ENCODE measurements at regions not wholly inside any gene's neighbourhood (a gene's known extent, or its start where the extent isn't known, plus 50 kb on each side); places are given as distances from the start of the nearest gene placed in this dataset.

DNA sequence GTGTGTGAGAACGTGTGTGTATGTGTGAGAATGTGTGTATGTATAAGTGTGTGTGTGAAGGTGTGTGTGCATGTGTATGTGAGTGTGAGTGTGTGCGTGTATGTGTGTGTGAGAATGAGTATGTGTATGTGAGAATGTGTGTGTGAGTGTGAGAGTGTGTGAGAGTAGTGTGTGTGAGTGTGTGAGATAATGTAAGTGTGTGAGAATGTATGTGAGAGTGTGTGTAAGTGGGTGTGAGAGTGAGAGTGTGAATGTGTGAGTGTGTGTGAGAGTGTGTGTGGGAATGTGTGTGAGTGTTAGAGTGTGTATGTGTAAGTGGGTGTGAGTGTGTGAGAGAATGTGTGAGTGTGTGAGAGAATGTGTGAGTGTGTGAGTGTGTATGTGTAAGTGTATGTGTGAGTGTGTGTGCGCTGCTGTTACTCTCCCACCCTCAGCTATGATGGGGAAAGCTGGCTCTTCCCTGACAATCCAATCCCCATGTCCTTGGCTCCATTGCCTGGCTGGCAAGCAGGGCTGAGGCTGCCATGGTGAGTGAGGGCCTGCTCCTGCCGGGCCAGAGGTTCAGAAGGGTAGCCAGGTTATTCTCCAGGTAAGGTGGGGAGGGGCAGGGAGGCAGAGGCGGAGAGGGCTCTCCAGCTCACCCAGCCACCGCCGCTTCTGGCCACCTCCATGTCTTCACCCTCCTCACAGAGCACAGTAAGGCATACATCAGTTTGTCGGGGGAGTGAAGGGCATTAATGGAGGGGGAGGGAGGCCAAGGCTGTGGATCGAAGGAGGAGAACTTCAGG lies 72.6 kb upstream of the PCBD1 start:
- Mint-ChIP-seq H3K36me3 (no peaks in the 10 kb centered on the region), H3K4me1 (peaks cover 0 to 2% (median 0%) of the 10 kb centered on the region in 3 donors), H3K27ac (no peak overlapping the region), H3K4me3 (no peak overlapping the region), H3K27me3 (peaks cover 9% of the 10 kb centered on the region), H3K9me3 (no peaks in the 10 kb centered on the region)

GRCh38 chr10:70962686-70963085 lies 74.3 kb upstream of the PCBD1 start:
- peaks cover 9% of the 10 kb centered on the region for H3K27me3 Mint-ChIP-seq

GRCh38 chr10:70963271-70963670 lies 74.9 kb upstream of the PCBD1 start:
- H3K27ac Mint-ChIP-seq, result no peak overlapping the region
- no peak overlapping the region for H3K4me3 Mint-ChIP-seq
- no peaks in the 10 kb centered on the region for H3K9me3 Mint-ChIP-seq
- H3K27me3 Mint-ChIP-seq, result peaks cover 9% of the 10 kb centered on the region
- H3K4me1 Mint-ChIP-seq, result peaks cover 0 to 2% (median 0%) of the 10 kb centered on the region in 3 donors
- no peaks in the 10 kb centered on the region for H3K36me3 Mint-ChIP-seq

More at GRCh38 chr10:70962686-70963085, 74.3 kb upstream of the PCBD1 start:
- Mint-ChIP-seq H3K36me3 (no peaks in the 10 kb centered on the region), H3K27ac (no peak overlapping the region), H3K9me3 (no peaks in the 10 kb centered on the region), H3K4me1 (peaks cover 0 to 2% (median 0%) of the 10 kb centered on the region in 3 donors), H3K4me3 (no peak overlapping the region)

GRCh38 chr10:70964245-70964644 lies 75.9 kb upstream of the PCBD1 start:
- no peaks in the 10 kb centered on the region for H3K9me3 Mint-ChIP-seq
- no peak overlapping the region for H3K4me3 Mint-ChIP-seq
- no peak overlapping the region for H3K27ac Mint-ChIP-seq
- H3K27me3 Mint-ChIP-seq, result peaks cover 9% of the 10 kb centered on the region
- H3K36me3 Mint-ChIP-seq, result no peaks in the 10 kb centered on the region
- peaks cover 0 to 2% (median 0%) of the 10 kb centered on the region in 3 donors for H3K4me1 Mint-ChIP-seq

GRCh38 chr10:70964881-70965280 lies 76.5 kb upstream of the PCBD1 start:
- Mint-ChIP-seq H3K4me1 (peaks cover 0 to 2% (median 0%) of the 10 kb centered on the region in 3 donors), H3K27ac (no peak overlapping the region), H3K4me3 (no peak overlapping the region), H3K27me3 (peaks cover 11% of the 10 kb centered on the region), H3K36me3 (no peaks in the 10 kb centered on the region), H3K9me3 (no peaks in the 10 kb centered on the region)

- Mint-ChIP-seq H3K4me1 (peaks cover 0 to 2% (median 0%) of the 10 kb centered on the region in 3 donors), H3K36me3 (no peaks in the 10 kb centered on the region), H3K9me3 (peaks cover under 1 to 2% (median 1%) of the 10 kb centered on the region in 3 donors), H3K4me3 (no peak overlapping the region), H3K27ac (no peak overlapping the region), H3K27me3 (peaks cover 11% of the 10 kb centered on the region)
Observed at GRCh38 chr10:70965566-70965965, 77.2 kb upstream of the PCBD1 start.

GRCh38 chr10:70966646-70967553 lies 78.5 kb upstream of the PCBD1 start:
- Mint-ChIP-seq H3K9me3 (peaks cover 4 to 10% (median 7%) of the 10 kb centered on the region in 3 donors), H3K27me3 (peaks cover 11% of the 10 kb centered on the region), H3K36me3 (no peaks in the 10 kb centered on the region), H3K27ac (peak overlapping the region in 1 of 3 donors; percentile 10), H3K4me1 (peaks cover 0 to 2% (median 0%) of the 10 kb centered on the region in 3 donors), H3K4me3 (no peak overlapping the region)

DNA sequence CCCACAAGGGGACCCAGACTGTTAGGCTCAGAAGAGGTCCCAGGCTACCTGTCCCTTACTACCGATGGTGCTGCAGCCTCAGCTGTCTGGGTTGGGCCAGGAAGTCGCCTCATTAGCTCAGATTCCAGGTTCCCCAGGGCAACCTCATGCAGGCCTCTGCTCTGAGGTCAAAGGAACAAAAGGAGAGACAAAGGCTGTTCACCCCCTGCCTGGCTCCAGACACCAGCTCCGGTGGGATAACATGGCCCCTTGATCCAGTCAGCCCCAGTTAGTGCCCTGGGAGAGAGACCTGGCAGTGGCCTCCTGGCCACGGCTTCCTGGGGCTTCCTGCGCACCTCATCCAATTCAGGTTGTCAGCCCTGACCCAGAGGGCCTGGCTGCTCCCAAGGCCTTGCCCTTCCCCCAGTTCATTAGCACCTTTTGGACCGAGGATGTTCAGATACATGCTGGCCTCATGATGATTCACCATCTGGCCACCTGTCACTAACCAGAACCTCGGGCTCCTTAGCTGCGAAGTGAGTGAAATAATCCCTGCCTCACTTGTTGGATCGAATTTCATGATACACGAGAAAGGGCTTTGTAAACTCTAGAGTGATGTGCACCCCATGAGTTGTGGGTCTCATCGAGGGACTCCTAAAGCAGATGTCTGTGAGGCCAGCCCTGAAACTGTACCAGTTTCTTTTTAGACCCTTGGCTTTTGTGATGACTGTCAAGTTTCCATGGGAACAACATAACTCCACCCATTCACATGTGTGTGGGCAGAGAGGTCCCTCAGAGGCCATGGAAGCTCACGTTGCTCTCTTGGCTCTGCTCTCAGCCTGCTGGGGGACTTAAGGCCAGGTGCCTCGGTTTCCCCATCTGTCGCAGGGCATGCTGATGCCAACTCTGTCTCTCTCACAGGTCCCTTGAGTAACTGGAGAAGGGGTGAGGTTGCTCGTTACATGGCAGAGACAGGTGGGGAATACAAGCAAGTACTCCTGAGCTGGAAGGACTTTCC lies 79.5 kb upstream of the PCBD1 start:
- Mint-ChIP-seq H3K4me3 (no peak overlapping the region), H3K9me3 (peaks cover 4 to 12% (median 9%) of the 10 kb centered on the region in 3 donors), H3K27ac (peak overlapping the region in 1 of 3 donors; percentile 10), H3K36me3 (no peaks in the 10 kb centered on the region), H3K4me1 (peaks cover 0 to 2% (median 0%) of the 10 kb centered on the region in 3 donors), H3K27me3 (peaks cover 10% of the 10 kb centered on the region)

GRCh38 chr10:70969188-70969587 lies 80.8 kb upstream of the PCBD1 start:
- Mint-ChIP-seq H3K4me3 (no peak overlapping the region), H3K27me3 (peaks cover 6% of the 10 kb centered on the region), H3K36me3 (no peaks in the 10 kb centered on the region), H3K9me3 (peaks cover 4 to 12% (median 12%) of the 10 kb centered on the region in 3 donors), H3K4me1 (peaks cover 0 to 2% (median 0%) of the 10 kb centered on the region in 3 donors), H3K27ac (no peak overlapping the region)

- Mint-ChIP-seq H3K27ac (no peak overlapping the region), H3K4me1 (no peaks in the 10 kb centered on the region), H3K36me3 (no peaks in the 10 kb centered on the region), H3K9me3 (peaks cover 4 to 12% (median 12%) of the 10 kb centered on the region in 3 donors), H3K4me3 (peak overlapping the region in 1 of 4 donors; percentile 1), H3K27me3 (peaks cover 7% of the 10 kb centered on the region)
Observed at GRCh38 chr10:70970830-70971229, 82.5 kb upstream of the PCBD1 start.

DNA sequence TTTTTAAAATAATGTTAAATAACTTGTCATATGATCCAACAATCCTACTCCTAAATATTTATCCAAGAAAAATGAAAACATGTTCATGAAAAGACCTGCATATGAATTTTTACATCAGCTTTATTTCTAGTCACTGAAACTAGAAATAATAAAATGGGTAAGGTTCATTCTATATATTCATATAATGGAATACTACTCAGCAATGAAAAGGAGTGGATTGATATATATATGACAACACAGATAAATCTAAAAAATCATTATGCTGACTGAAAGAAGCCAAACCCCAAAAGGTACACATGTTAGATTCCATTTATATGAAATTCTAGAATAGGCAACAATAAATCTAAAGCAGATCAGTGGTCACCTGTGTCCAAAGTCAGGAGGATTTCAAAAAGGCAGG lies 84.9 kb upstream of the PCBD1 start:
- H3K4me1 Mint-ChIP-seq, result no peaks in the 10 kb centered on the region
- peaks cover 7% of the 10 kb centered on the region for H3K27me3 Mint-ChIP-seq
- H3K27ac Mint-ChIP-seq, result no peak overlapping the region
- no peak overlapping the region for H3K4me3 Mint-ChIP-seq
- H3K9me3 Mint-ChIP-seq, result peaks cover 10 to 15% (median 12%) of the 10 kb centered on the region in 3 donors
- H3K36me3 Mint-ChIP-seq, result no peaks in the 10 kb centered on the region

GRCh38 chr10:70974351-70974901 lies 86.1 kb upstream of the PCBD1 start:
- no peak overlapping the region for H3K27ac Mint-ChIP-seq
- H3K27me3 Mint-ChIP-seq, result peaks cover 8% of the 10 kb centered on the region
- H3K9me3 Mint-ChIP-seq, result peaks cover 10 to 15% (median 12%) of the 10 kb centered on the region in 3 donors
- no peaks in the 10 kb centered on the region for H3K36me3 Mint-ChIP-seq
- no peak overlapping the region for H3K4me3 Mint-ChIP-seq
- H3K4me1 Mint-ChIP-seq, result no peaks in the 10 kb centered on the region

DNA sequence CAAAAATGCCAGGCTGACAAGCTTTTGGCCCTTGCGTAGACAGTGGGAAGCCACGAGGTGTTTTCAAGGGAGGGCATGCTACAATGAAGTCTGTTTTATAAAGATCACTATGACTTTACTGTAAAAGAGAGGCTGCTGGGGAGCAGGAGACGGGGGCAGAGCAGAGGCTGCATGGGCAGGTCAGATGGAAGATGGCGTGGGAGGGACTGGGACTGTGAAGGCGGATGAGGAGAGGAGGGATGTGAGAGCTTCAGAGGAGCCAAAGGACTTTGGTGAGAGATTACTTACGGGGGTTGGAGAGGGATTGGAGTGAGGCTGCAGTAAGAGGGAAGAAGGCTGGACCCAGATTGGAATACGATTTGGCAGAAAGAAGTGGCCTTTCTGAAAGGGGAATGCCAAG lies 86.6 kb upstream of the PCBD1 start:
- Mint-ChIP-seq H3K27ac (no peak overlapping the region), H3K4me3 (no peak overlapping the region), H3K36me3 (no peaks in the 10 kb centered on the region), H3K4me1 (no peaks in the 10 kb centered on the region), H3K27me3 (peaks cover 6% of the 10 kb centered on the region), H3K9me3 (peaks cover 10 to 15% (median 12%) of the 10 kb centered on the region in 3 donors)
